Gastrocnemius medialis (tissue), 4 donors: ENCODE measurements at regions not wholly inside any gene's neighbourhood (a gene's known extent, or its start where the extent isn't known, plus 50 kb on each side); places are given as distances from the start of the nearest gene placed in this dataset.

ENCODE experiments used
- ATAC-seq, 2 donors: fragments of 150-250 bp; one replicate each; pipeline ENCODE4 v1.9.1; 2016
- DNase-seq, 2 donors: peaks; one replicate each; pipeline ENCODE4 v3.0.0-alpha.2; 2019
- H3K27ac ChIP-seq, 4 donors: fragments of 200-600 bp; sonication (generic); 1 replicate in 1 of 4; 2 replicates in 3 of 4; pipeline ENCODE4 v1.5.1; 2016 to 2018; ENCODE audit warnings: mild to moderate bottlenecking in 2 of 4, moderate library complexity in 1 of 4
- H3K27me3 ChIP-seq, 3 donors: fragments of 200-600 bp; sonication (generic) in 2 of 3; 1 replicate in 1 of 3; 2 replicates in 2 of 3; pipeline versions ENCODE4 v1.5.1 to v1.6.0; 2016 to 2019; ENCODE audit warnings: mild to moderate bottlenecking in 1 of 3, moderate library complexity in 1 of 3
- H3K36me3 ChIP-seq, 2 donors: fragments of 200-600 bp; sonication (generic) in 1 of 2; one replicate each; pipeline ENCODE4 v1.5.1; 2017 to 2018
- H3K4me1 ChIP-seq, 2 donors: fragments of 200-600 bp; sonication (generic) in 1 of 2; one replicate each; pipeline ENCODE4 v1.5.1; 2016 to 2017; ENCODE audit warnings: mild to moderate bottlenecking in 2 of 2
- H3K4me3 ChIP-seq, 4 donors: fragments of 200-600 bp; sonication (generic) in 3 of 4; 1 replicate in 1 of 4; 2 replicates in 3 of 4; pipeline ENCODE4 v1.5.1; 2016 to 2019; ENCODE audit warnings: mild to moderate bottlenecking in 2 of 4
- H3K9me3 ChIP-seq, 3 donors: fragments of 200-600 bp; sonication (generic) in 2 of 3; 1 replicate in 1 of 3; 2 replicates in 2 of 3; pipeline ENCODE4 v1.5.1; 2016 to 2019
- POLR2A ChIP-seq, 2 donors: fragments of 450-650 bp; IDR thresholded peaks; one replicate each; pipeline ENCODE4 v1.6.1; 2017; ENCODE audit warnings: antibody characterized with exemption in 2 of 2, mild to moderate bottlenecking in 2 of 2, moderate library complexity in 2 of 2
- in situ Hi-C, 4 donors: fragments of 200-750 bp; cut with MboI; loops; one replicate each; pipeline versions ENCODE4 v1.15.0 to v1.8.0; 2017; ENCODE audit warnings: low sequenced_read_pairs in 4 of 4
- intact Hi-C: fragments of 100-400 bp; cut with DNase I; formaldehyde crosslinking; loops from one replicate; pipeline ENCODE4 v1.15.1; 2023; ENCODE audit warnings: low total_unique reads
- TF ChIP-seq, protein P1 (sequence below), 5 experiments: fragments of 450-650 bp in 3 of 5; fragments of 200-600 bp in 2 of 5; sonication (generic) in 2 of 5; IDR thresholded peaks in 4 of 5; conservative IDR thresholded peaks in 1 of 5; 1 replicate in 4 of 5; 2 replicates in 1 of 5; pipeline ENCODE4 v1.5.1; 2016 to 2019; ENCODE audit warnings: antibody characterized with exemption in 5 of 5, mild to moderate bottlenecking in 3 of 5, moderate library complexity in 3 of 5

DNA sequence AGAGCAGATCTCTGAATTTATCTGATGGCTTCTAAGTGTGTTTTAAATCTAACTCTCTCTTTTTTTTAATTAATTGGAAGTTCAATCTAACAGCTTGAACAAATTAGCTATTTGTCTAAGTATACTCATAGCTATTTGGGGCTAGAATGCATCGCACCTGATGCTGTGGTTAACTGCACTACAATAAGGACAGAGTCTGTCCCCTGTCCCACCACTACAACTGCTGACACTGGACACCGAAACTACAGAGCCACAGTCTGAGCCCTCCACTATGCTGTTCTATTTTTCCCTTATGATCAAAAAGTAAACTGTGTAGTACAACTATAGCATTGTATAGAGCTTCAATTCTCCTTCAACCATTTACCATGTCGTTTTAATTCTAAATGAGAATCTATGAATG, 89.4 kb upstream of the AHR start:
- TF ChIP-seq, protein P1, sequence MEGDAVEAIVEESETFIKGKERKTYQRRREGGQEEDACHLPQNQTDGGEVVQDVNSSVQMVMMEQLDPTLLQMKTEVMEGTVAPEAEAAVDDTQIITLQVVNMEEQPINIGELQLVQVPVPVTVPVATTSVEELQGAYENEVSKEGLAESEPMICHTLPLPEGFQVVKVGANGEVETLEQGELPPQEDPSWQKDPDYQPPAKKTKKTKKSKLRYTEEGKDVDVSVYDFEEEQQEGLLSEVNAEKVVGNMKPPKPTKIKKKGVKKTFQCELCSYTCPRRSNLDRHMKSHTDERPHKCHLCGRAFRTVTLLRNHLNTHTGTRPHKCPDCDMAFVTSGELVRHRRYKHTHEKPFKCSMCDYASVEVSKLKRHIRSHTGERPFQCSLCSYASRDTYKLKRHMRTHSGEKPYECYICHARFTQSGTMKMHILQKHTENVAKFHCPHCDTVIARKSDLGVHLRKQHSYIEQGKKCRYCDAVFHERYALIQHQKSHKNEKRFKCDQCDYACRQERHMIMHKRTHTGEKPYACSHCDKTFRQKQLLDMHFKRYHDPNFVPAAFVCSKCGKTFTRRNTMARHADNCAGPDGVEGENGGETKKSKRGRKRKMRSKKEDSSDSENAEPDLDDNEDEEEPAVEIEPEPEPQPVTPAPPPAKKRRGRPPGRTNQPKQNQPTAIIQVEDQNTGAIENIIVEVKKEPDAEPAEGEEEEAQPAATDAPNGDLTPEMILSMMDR (IDR thresholded peaks at IDR 0.05 in 4 of 5, conservative IDR thresholded peaks at IDR 0.05 in 1 of 5) = no peak
- TF ChIP-seq POLR2A (IDR thresholded peaks at IDR 0.05) = no peak
- H3K9me3 ChIP-seq = no peaks in the 10 kb centered on the region
- intact Hi-C loops (no loop called here), in situ Hi-C loops (no loop called here)
- ATAC-seq (no peak), DNase-seq (no peak)
- no peak overlapping the region for H3K27ac ChIP-seq
- no peaks in the 10 kb centered on the region for H3K27me3 ChIP-seq
- no peak overlapping the region for H3K4me3 ChIP-seq
- H3K36me3 ChIP-seq = no peaks in the 10 kb centered on the region
- H3K4me1 ChIP-seq = no peaks in the 10 kb centered on the region

DNA sequence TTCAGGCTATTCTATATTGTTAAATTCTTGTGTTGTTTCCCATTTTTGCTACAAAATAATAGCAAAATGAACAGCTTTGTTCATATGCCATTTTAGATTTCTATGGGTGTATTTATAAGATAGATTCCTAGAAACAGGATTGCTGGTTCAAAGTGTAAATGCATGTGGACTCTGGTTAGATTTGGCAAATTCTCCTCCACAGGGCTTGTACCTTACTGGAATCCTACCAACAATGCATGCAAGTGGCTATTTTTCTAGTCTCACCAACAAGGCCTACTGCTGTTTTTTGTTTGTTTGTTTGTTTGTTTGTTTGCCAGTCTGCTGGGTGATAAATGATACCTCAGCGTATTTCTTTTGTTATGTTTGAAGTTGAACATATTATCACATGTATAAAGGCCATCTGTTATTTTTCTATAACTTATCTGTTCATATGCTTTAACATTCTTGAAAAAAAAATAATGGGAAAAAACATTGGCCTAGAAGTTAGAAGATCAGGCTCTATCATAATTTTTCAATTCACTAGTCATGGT, 87.1 kb upstream of the AHR start:
- intact Hi-C loops (no loop called here), in situ Hi-C loops (no loop called here)
- H3K36me3 ChIP-seq = no peaks in the 10 kb centered on the region
- no peak overlapping the region for H3K27ac ChIP-seq
- H3K9me3 ChIP-seq = no peaks in the 10 kb centered on the region
- ATAC-seq (no peak), DNase-seq (no peak)
- TF ChIP-seq, protein P1 (IDR thresholded peaks at IDR 0.05 in 4 of 5, conservative IDR thresholded peaks at IDR 0.05 in 1 of 5) = no peak
- no peak for TF ChIP-seq POLR2A (IDR thresholded peaks at IDR 0.05)
- H3K4me1 ChIP-seq = no peaks in the 10 kb centered on the region
- no peak overlapping the region for H3K4me3 ChIP-seq
- H3K27me3 ChIP-seq = no peaks in the 10 kb centered on the region

DNA sequence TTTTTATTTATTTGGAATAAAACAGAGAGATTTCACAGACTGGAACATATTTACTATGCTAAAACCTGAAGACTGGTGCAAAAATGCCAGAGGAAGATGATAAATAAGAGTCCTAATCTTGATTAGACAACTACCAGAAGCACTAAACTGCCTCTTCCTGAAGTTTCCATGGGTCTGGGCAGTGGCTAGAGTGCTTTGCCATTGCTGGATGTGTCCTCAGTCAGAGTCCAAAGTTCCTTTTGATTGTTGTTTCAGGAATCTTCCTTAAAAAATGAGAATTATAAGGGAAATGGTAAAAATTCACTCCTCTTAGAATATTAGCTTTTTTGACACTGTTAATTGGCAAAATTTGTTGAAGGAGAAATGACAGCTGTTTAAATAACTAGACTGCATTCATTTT, 86.3 kb upstream of the AHR start:
- no peak for ATAC-seq
- Histone ChIP-seq H3K4me1 (no peaks in the 10 kb centered on the region), H3K27ac (no peak overlapping the region), H3K4me3 (no peak overlapping the region), H3K9me3 (no peaks in the 10 kb centered on the region), H3K27me3 (no peaks in the 10 kb centered on the region), H3K36me3 (no peaks in the 10 kb centered on the region)
- in situ Hi-C loops (no loop called here), intact Hi-C loops (no loop called here)
- TF ChIP-seq, protein P1 (IDR thresholded peaks at IDR 0.05 in 4 of 5, conservative IDR thresholded peaks at IDR 0.05 in 1 of 5) = no peak
- no peak for TF ChIP-seq POLR2A (IDR thresholded peaks at IDR 0.05)
- no peak for DNase-seq

DNA sequence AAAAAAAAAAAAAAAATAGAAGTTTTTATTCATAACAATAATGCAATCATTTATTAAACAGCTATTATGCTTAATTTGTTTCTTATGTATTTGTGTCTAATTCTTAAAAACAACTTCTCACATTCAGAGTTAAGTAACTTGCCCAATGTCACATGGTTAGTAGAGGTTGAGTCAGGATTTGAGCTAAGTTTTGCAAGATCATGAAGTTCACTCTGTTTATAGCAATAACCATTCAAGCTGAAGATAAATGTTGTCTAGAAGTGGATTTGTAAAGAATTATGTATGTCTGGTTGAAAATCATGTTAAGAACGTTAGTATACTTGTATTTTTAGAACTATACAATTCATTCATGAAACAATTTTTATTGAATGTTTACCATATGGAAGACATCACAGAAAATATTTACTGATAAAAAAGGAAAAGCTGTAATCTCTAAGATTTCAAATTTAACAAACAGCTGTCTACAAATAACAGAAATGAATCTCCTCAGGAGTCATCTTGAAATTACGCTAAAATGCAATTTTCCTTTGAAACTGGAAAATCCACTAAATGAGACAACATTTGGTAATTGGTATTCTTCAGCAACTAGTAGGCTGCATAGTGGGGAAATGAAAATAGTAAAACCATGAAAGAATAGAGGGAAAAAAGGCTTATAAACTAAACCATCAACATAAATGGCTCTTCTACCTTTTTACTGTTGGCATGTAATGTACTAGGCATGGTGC, 70.5 kb upstream of the AHR start:
- Histone ChIP-seq H3K27me3 (no peaks in the 10 kb centered on the region), H3K4me1 (no peaks in the 10 kb centered on the region), H3K9me3 (no peaks in the 10 kb centered on the region), H3K36me3 (no peaks in the 10 kb centered on the region), H3K27ac (no peak overlapping the region), H3K4me3 (no peak overlapping the region)
- ATAC-seq (no peak), DNase-seq (no peak)
- in situ Hi-C loops = no loop called here
- TF ChIP-seq, protein P1 (IDR thresholded peaks at IDR 0.05 in 4 of 5, conservative IDR thresholded peaks at IDR 0.05 in 1 of 5) = no peak
- TF ChIP-seq POLR2A (IDR thresholded peaks at IDR 0.05) = no peak
- intact Hi-C loops = no loop called here

DNA sequence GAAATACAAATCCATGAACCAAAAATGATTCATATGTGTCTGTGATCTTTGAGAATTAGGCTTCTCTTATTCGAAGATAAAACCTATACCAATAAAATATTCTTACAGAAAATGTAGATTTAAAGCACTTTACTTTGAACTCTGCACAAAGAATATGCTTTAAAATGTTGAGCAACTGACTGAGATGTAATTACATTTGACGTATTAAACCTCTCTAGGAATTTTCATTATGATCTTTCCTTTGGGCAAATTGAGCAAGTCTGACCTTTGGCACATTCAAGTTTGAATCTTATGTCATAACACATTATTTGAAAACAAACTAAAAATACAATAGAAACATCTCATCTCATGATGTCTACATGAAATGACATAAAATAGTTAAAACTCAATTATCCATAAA, 69.2 kb upstream of the AHR start:
- no peak for ATAC-seq
- no peaks in the 10 kb centered on the region for H3K36me3 ChIP-seq
- in situ Hi-C loops (no loop called here), intact Hi-C loops (no loop called here)
- TF ChIP-seq, protein P1 (IDR thresholded peaks at IDR 0.05 in 4 of 5, conservative IDR thresholded peaks at IDR 0.05 in 1 of 5) = no peak
- no peak for TF ChIP-seq POLR2A (IDR thresholded peaks at IDR 0.05)
- no peaks in the 10 kb centered on the region for H3K27me3 ChIP-seq
- H3K9me3 ChIP-seq = no peaks in the 10 kb centered on the region
- no peak for DNase-seq
- H3K27ac ChIP-seq = no peak overlapping the region
- H3K4me1 ChIP-seq = no peaks in the 10 kb centered on the region
- H3K4me3 ChIP-seq = no peak overlapping the region
